ENCODE measurements at regions not wholly inside any gene's neighbourhood (a gene's known extent, or its start where the extent isn't known, plus 50 kb on each side); places are given as distances from the start of the nearest gene placed in this dataset.
A peak's percentile ranks its signal among the peaks of the same experiment; 100 is the strongest.

DNA sequence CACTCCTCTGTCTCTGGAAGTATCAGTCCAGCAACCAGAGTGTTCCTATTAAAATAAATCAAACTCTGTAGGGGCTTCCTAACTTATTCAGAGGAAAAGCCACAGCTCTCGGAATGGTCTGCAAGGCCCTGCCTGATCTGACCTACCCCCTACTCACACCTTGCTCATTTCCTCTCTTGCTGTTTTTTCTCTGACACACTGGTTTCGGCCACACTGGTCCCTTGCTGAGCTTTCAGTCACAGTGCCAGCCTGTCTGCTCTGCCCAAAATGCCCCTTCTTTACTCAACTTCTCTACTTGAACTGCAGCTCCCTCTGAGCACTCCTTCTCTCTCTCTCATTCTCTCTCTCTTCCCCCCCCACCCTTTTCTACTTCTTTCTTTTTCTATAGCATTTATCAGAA lies 430.2 kb downstream of the UTRN start:
- no peaks in the 10 kb centered on the region for H3K9me3 Mint-ChIP-seq
- H3K36me3 Mint-ChIP-seq: peaks cover 3% of the 10 kb centered on the region
- peak; percentile 24 for DNase-seq
- no peaks in the 10 kb centered on the region for H3K27me3 Mint-ChIP-seq
- ChIA-PET CTCF (interaction anchor here (0.7 kb wide), 1 partner anchor 217 kb away, joined by 3 read pairs; no protein-coding TSS in a partner anchor), POLR2A (interaction anchor here (0.6 kb wide), 3 partner anchors 132 to 538 kb away, joined by 3 read pairs; no protein-coding TSS in a partner anchor)
- no peak overlapping the region for H3K27ac Mint-ChIP-seq
- no peak overlapping the region for H3K4me3 Mint-ChIP-seq
- H3K4me1 Mint-ChIP-seq (ENCODE audit: low read depth): peaks cover 6% of the 10 kb centered on the region
- intact Hi-C loops (cut with micrococcal nuclease): no loop called here

DNA sequence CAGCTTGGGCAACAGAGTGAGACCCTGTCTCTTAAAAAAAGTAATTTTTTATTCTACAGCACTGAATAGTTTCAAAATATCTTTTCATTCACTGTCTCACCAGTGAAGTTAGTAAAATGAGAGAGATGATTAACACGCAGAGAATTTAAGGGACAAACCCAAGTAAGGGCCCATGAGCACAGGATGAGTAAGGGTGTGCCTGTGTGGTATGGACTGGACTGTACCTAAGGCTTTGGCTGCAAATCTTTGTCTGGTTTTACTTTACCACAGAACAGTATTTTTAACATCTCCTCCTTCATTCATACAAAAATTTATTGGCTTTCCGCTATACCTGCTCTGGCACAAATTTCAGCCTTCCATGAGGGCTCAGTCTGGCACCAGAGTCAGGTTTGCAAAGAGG lies 433.3 kb downstream of the UTRN start:
- intact Hi-C loops (cut with micrococcal nuclease): no loop called here
- Mint-ChIP-seq H3K27ac (no peak overlapping the region), H3K27me3 (no peaks in the 10 kb centered on the region), H3K4me3 (no peak overlapping the region), H3K9me3 (no peaks in the 10 kb centered on the region), H3K4me1 (ENCODE audit: low read depth) (peaks cover 13% of the 10 kb centered on the region), H3K36me3 (peaks cover 10% of the 10 kb centered on the region)
- ChIA-PET CTCF (interaction anchor here (0.7 kb wide), 1 partner anchor 19 kb away, joined by 3 read pairs; no protein-coding TSS in a partner anchor), POLR2A (no interaction called here)
- DNase-seq: no peak

DNA sequence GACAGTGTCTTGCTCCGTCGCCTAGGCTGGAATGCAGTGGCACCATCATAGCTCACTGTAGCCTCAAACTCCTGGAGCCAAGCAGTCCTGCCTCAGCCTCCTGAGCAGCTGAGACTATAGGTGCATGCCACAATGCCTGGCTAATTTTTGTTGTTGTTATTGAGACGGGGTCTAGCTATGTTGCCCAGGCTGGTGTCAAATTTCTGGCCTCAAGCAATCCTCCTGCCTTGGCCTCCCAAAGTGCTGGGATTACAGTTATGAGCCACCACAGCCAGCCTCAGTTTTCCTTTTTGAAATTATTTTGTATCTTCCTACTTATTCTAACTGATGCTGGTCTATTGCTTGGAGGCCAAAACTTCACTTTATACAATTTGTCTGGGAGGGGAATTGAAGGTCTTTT lies 436.1 kb downstream of the UTRN start:
- Mint-ChIP-seq H3K36me3 (peaks cover 12% of the 10 kb centered on the region), H3K27me3 (no peaks in the 10 kb centered on the region), H3K4me1 (ENCODE audit: low read depth) (peaks cover 7% of the 10 kb centered on the region), H3K4me3 (no peak overlapping the region), H3K27ac (no peak overlapping the region), H3K9me3 (no peaks in the 10 kb centered on the region)
- POLR2A ChIA-PET: no interaction called here
- no peak for DNase-seq
- intact Hi-C loops (cut with micrococcal nuclease): no loop called here
- CTCF ChIA-PET: no interaction called here

DNA sequence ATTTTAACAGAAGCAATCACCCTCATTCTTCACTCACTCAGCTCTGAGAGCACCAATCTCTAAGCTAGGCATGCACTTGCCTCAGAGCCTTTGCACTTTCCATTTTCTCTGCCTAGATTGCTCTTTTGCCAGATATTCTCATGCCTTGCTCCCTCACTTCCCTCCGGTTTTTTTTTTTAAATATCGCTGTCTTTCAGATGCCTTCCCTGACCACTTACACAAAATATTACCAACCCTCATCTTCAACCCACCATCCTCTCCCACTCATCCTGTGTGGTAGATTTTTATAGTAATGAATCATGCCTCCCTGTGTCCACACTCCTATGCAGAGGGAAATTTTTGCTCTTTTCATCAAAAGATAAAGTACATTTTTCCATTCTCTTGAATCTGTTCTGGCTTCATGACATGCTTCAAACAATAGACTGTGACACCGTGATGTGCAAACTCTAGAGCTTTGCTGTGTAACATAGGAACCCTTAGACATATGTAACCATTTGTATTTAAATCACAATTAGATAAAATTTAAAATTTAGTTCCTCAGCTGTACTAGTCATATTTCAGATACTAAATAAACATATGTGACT lies 437.1 kb downstream of the UTRN start:
- no peaks in the 10 kb centered on the region for H3K9me3 Mint-ChIP-seq
- ChIA-PET POLR2A (no interaction called here), CTCF (no interaction called here)
- intact Hi-C loops (cut with micrococcal nuclease): no loop called here
- no peaks in the 10 kb centered on the region for H3K27me3 Mint-ChIP-seq
- no peak for DNase-seq
- H3K4me1 Mint-ChIP-seq (ENCODE audit: low read depth): peaks cover 7% of the 10 kb centered on the region
- H3K27ac Mint-ChIP-seq: no peak overlapping the region
- H3K4me3 Mint-ChIP-seq: no peak overlapping the region
- H3K36me3 Mint-ChIP-seq: peaks cover 12% of the 10 kb centered on the region

DNA sequence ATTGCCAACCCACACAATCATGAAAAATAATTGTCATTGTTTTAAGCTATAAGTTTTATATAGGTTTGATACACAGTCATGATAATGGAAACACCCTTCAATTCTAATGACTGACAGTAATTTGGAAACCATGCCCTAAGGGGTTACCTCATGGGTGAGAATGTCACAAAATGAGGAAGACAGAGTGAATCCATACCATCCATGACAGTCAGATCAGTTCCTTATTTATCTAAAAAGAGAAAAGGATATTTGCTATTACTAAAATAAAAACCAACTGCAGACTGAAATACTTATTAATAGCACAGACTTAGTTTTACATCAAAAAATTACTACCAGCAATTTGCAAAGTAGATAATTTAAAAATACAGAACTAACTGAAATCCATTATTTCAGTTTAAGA lies 437.8 kb downstream of the UTRN start:
- H3K27ac Mint-ChIP-seq: no peak overlapping the region
- no peaks in the 10 kb centered on the region for H3K9me3 Mint-ChIP-seq
- no peak for DNase-seq
- CTCF ChIA-PET: interaction anchor here (0.5 kb wide), 1 partner anchor 155 kb away, joined by 4 read pairs; no protein-coding TSS in a partner anchor
- H3K4me1 Mint-ChIP-seq (ENCODE audit: low read depth): peaks cover 7% of the 10 kb centered on the region
- H3K4me3 Mint-ChIP-seq: no peak overlapping the region
- peaks cover 12% of the 10 kb centered on the region for H3K36me3 Mint-ChIP-seq
- intact Hi-C loops (cut with micrococcal nuclease): no loop called here
- no peaks in the 10 kb centered on the region for H3K27me3 Mint-ChIP-seq
- POLR2A ChIA-PET: no interaction called here

DNA sequence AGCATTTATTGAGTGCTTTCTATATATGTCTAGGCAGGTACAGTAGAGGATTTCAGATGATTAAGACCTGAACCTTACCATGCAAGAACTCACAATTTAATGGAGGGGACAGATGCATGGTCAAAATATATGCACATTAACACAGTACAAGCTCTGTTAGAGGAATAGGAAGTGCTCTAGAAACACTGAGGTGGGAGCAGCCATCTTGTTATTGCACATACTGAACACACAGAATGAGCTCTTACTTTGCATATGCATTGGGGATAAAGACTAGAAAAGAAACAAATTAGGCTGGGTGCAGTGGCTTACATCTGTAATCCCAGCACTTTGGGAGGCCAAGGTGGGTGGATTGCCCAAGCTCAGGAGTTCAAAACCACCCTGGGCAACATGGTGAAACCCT lies 438.3 kb downstream of the UTRN start:
- CTCF ChIA-PET: interaction anchor here (0.6 kb wide), 1 partner anchor 141 kb away, joined by 3 read pairs; no protein-coding TSS in a partner anchor
- no peak overlapping the region for H3K27ac Mint-ChIP-seq

DNA sequence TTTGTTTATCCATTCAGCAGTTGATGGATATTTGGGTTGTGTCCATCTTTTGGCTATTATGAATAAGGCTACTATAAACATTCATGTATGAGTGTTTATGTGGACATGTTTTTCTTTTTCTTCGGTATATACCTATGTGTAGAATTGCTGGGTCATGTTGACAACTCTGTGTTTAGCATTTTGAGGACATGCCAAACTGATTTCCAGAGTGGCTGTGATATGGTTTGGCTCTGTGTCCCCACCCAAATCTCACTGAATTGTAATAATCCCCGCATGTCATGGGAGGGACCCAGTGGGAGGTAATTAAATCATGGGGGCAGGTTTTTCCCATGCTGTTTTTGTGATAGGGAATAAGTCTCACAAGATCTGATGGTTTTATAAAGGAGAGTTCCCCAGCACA lies 439.7 kb downstream of the UTRN start:
- no peak overlapping the region for H3K4me3 Mint-ChIP-seq
- CTCF ChIA-PET: no interaction called here
- no peak for DNase-seq
- H3K27ac Mint-ChIP-seq: no peak overlapping the region
- peaks cover 15% of the 10 kb centered on the region for H3K36me3 Mint-ChIP-seq
- intact Hi-C loops (cut with micrococcal nuclease): no loop called here
- POLR2A ChIA-PET: no interaction called here
- H3K9me3 Mint-ChIP-seq: no peaks in the 10 kb centered on the region
- H3K4me1 Mint-ChIP-seq (ENCODE audit: low read depth): peaks cover 13% of the 10 kb centered on the region
- H3K27me3 Mint-ChIP-seq: no peaks in the 10 kb centered on the region

More for the DNA sequence above, 438.3 kb downstream of the UTRN start:
- H3K4me3 Mint-ChIP-seq: no peak overlapping the region
- DNase-seq: no peak
- H3K36me3 Mint-ChIP-seq: peaks cover 12% of the 10 kb centered on the region
- intact Hi-C loops (cut with micrococcal nuclease): no loop called here
- H3K9me3 Mint-ChIP-seq: no peaks in the 10 kb centered on the region
- no peaks in the 10 kb centered on the region for H3K27me3 Mint-ChIP-seq
- peaks cover 7% of the 10 kb centered on the region for H3K4me1 Mint-ChIP-seq (ENCODE audit: low read depth)
- POLR2A ChIA-PET: interaction anchor here (0.6 kb wide), 1 partner anchor 64 kb away, joined by 3 read pairs; no protein-coding TSS in a partner anchor

DNA sequence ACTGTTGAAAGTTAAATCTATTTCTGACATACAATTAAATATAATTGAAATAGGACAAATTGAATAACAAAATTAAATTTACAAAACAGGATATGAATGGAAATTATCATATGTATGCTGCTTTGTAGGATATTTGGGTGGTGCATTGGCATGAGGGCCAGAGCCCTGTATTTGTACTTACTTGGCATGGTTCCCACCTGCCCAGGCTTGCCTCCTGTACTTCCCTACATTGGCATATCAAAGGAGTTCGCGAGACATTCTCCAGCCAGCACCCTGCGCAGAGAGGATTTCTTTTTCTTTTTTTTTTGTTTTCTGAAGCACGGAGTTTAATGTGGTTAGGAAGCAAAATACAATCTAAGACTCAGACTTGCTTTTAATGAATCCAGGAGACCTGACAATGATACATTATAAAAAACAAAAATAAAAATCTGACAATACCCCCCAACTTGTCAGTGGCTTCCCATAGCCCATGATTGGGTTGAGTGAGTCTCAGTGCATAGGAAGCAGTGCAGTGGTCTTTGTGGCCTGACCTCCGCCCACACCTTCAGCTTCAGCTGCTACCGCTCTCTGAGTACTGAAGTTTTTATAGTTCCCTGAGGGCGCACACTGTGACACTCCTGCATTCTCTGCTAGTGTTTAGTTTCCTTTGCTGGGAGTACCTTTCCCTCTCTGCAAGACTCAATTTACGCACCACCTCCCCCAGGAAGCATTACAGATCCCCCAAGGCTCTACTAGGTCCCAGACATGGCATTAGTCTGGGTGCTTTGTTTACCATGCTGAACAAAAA lies 440.8 kb downstream of the UTRN start:
- Mint-ChIP-seq H3K27me3 (no peaks in the 10 kb centered on the region), H3K4me3 (no peak overlapping the region), H3K36me3 (peaks cover 15% of the 10 kb centered on the region), H3K9me3 (no peaks in the 10 kb centered on the region), H3K27ac (no peak overlapping the region), H3K4me1 (ENCODE audit: low read depth) (peaks cover 16% of the 10 kb centered on the region)
- no peak for DNase-seq
- ChIA-PET POLR2A (no interaction called here), CTCF (no interaction called here)
- intact Hi-C loops (cut with micrococcal nuclease): no loop called here

DNA sequence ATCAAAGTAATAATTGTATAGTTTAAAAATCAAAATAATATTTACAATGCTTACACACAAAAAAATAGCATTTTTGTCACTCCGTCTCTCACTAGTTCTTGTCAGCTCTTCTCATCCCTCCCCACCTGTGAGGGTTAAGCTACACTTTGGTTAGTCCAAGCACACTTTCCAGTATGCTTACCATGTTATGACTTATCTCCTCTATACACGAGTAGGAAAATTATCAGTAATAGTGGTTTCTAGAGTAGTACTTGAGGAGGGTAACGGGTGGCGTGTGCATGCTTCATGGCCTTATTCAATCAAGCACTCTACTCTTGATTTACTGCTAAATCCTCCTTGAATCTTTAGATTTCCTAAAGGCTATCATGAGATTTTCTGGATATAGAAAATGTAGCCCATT lies 443.7 kb downstream of the UTRN start:
- Mint-ChIP-seq H3K27me3 (no peaks in the 10 kb centered on the region), H3K9me3 (no peaks in the 10 kb centered on the region), H3K27ac (no peak overlapping the region), H3K4me3 (no peak overlapping the region), H3K4me1 (ENCODE audit: low read depth) (peaks cover 9% of the 10 kb centered on the region), H3K36me3 (peaks cover 22% of the 10 kb centered on the region)
- CTCF ChIA-PET: no interaction called here
- POLR2A ChIA-PET: no interaction called here
- DNase-seq: no peak
- intact Hi-C loops (cut with micrococcal nuclease): no loop called here

DNA sequence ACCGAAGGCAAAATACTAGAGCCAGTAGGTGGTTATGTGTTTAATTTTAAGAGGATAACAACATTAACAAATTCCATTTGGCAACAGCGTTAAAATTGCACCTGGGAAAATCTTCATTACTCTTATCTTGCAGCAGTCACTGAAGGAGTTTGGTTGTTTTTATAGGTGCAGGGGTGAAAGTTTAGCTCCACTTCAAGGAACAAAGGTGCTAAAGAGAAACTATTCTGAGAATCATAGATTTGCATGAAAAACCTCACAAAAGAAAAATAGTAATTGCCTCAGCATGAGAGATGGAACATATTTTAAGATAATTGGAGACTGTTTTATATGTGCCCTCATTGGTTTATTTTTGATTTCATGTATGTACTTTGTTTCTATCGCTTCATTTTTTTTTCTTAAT lies 444.4 kb downstream of the UTRN start:
- no peaks in the 10 kb centered on the region for H3K9me3 Mint-ChIP-seq
- intact Hi-C loops (cut with micrococcal nuclease): no loop called here

DNA sequence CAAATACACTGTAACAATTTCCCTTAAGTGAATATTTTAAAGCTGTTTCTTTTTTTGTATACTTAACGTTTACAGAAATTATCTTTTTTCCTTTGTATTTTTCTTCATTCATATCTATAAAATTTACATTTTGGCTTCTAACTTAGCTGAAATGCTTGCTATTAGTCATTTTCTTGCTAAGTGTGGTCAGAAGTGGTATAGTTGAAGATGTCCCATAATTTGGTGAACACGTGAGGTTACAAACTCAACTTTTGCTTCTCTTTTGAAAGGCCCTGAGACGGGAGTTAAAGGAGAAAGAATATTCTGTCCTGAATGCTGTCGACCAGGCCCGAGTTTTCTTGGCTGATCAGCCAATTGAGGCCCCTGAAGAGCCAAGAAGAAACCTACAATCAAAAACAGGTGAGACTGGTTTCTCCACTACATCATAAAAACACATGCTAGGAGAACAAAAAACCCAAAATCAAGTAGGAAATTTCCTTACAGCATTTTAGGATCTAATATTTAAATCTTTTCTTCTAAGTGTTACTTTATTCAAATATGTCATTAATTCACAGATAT lies 445.0 kb downstream of the UTRN start:
- no peaks in the 10 kb centered on the region for H3K27me3 Mint-ChIP-seq
- intact Hi-C loops (cut with micrococcal nuclease): no loop called here
- no peak overlapping the region for H3K4me3 Mint-ChIP-seq
- ChIA-PET CTCF (no interaction called here), POLR2A (no interaction called here)
- peaks cover 9% of the 10 kb centered on the region for H3K4me1 Mint-ChIP-seq (ENCODE audit: low read depth)
- no peak overlapping the region for H3K27ac Mint-ChIP-seq
- no peak for DNase-seq
- peaks cover 22% of the 10 kb centered on the region for H3K36me3 Mint-ChIP-seq
- no peaks in the 10 kb centered on the region for H3K9me3 Mint-ChIP-seq

More for the DNA sequence above, 444.4 kb downstream of the UTRN start:
- Mint-ChIP-seq H3K4me3 (no peak overlapping the region), H3K4me1 (ENCODE audit: low read depth) (peaks cover 9% of the 10 kb centered on the region), H3K27ac (no peak overlapping the region), H3K27me3 (no peaks in the 10 kb centered on the region), H3K36me3 (peaks cover 23% of the 10 kb centered on the region)
- ChIA-PET CTCF (no interaction called here), POLR2A (no interaction called here)
- DNase-seq: no peak

DNA sequence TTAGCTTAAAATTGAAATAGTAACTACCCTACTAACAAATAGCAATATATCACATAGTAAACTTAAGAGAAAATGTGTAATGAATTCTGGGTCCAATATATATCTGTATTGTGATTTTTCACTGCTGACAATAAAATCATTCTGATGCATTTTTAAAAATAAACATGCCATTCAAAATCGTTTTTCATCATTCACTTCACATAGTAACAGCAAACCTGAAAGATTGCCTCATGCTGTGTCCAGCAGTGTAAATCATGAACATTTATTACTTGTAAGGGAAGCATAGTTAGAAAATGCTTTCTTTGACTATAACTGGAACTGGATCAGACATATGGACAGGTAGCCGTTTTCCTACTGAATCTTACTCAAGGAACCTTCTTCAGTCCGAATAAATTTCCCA lies 446.1 kb downstream of the UTRN start:
- ChIA-PET CTCF (interaction anchor here (0.7 kb wide), 1 partner anchor 299 kb away, joined by 4 read pairs; no protein-coding TSS in a partner anchor), POLR2A (no interaction called here)
- Mint-ChIP-seq H3K4me3 (no peak overlapping the region), H3K4me1 (ENCODE audit: low read depth) (peaks cover 9% of the 10 kb centered on the region), H3K27ac (no peak overlapping the region), H3K27me3 (no peaks in the 10 kb centered on the region), H3K36me3 (peaks cover 22% of the 10 kb centered on the region), H3K9me3 (no peaks in the 10 kb centered on the region)
- intact Hi-C loops (cut with micrococcal nuclease): no loop called here
- DNase-seq: no peak

All from activated CD4-positive, alpha-beta memory T cell treated with anti-CD3 and anti-CD28 coated beads for 36 hours (primary cell).